ENCODE measurements at regions not wholly inside any gene's neighbourhood (a gene's known extent, or its start where the extent isn't known, plus 50 kb on each side); places are given as distances from the start of the nearest gene placed in this dataset.

- TF ChIP-seq EZH2 (conservative IDR thresholded peaks at IDR 0.05; ENCODE audit: low read depth, low read length), result no peak
- no peak for TF ChIP-seq REXO4 (CRISPR knock-in tag; IDR thresholded peaks at IDR 0.05; ENCODE audit: borderline replicate concordance)
- TF ChIP-seq ZSCAN31 (CRISPR knock-in tag; IDR thresholded peaks at IDR 0.05; ENCODE audit: low read depth), result no peak
- no peak for TF ChIP-seq ZFX (CRISPR knock-in tag; IDR thresholded peaks at IDR 0.05; ENCODE audit: low read depth)
- TF ChIP-seq GABPA (IDR thresholded peaks at IDR 0.05; ENCODE audit: low read depth, low read length), result no peak
- no peak for TF ChIP-seq GABPA (CRISPR knock-in tag; IDR thresholded peaks at IDR 0.05; ENCODE audit: low read depth)
- TF ChIP-seq PHF5A (CRISPR knock-in tag; IDR thresholded peaks at IDR 0.05; ENCODE audit: low read depth, unreplicated experiment), result no peak
- TF ChIP-seq NFYB (CRISPR knock-in tag; IDR thresholded peaks at IDR 0.05), result no peak
- TF ChIP-seq ZNF138 (CRISPR knock-in tag; IDR thresholded peaks at IDR 0.05; ENCODE audit: low read depth), result no peak
- no peak for TF ChIP-seq JUN (CRISPR knock-in tag; IDR thresholded peaks at IDR 0.05)
- TF ChIP-seq NR3C1 (CRISPR knock-in tag; IDR thresholded peaks at IDR 0.05), result no peak
- TF ChIP-seq SUZ12 (IDR thresholded peaks at IDR 0.05; ENCODE audit: low read depth, low read length), result no peak
- TF ChIP-seq RAD21 (CRISPR knock-in tag; IDR thresholded peaks at IDR 0.05), result no peak
- no peak for TF ChIP-seq CTCF (CRISPR knock-in tag; IDR thresholded peaks at IDR 0.05)
Measured at GRCh38 chr6:48525849-48526248, 414.9 kb upstream of the PTCHD4 start.
